Glutamatergic neuron (in vitro differentiated cells): ENCODE measurements at regions not wholly inside any gene's neighbourhood (a gene's known extent, or its start where the extent isn't known, plus 50 kb on each side); places are given as distances from the start of the nearest gene placed in this dataset.

ENCODE experiments used
- DNase-seq: peaks from one replicate; pipeline ENCODE4 v3.0.0; 2022
- H3K27ac Mint-ChIP-seq: one replicate; pipeline ENCODE4 v1.8.0; 2020; ENCODE audit warnings: mild to moderate bottlenecking, mixed read lengths, inconsistent platforms; ENCODE audit not compliant: unreplicated experiment
- H3K27me3 Mint-ChIP-seq: one replicate; pipeline ENCODE4 v1.8.0; 2020; ENCODE audit warnings: mild to moderate bottlenecking, moderate library complexity, mixed read lengths, inconsistent platforms; ENCODE audit not compliant: unreplicated experiment
- H3K36me3 Mint-ChIP-seq: one replicate; pipeline ENCODE4 v1.8.0; 2020; ENCODE audit warnings: mild to moderate bottlenecking, mixed read lengths, inconsistent platforms; ENCODE audit not compliant: unreplicated experiment
- H3K4me1 Mint-ChIP-seq: one replicate; pipeline ENCODE4 v1.8.0; 2020; ENCODE audit warnings: mild to moderate bottlenecking, low read depth, mixed read lengths, inconsistent platforms; ENCODE audit not compliant: unreplicated experiment
- H3K4me3 Mint-ChIP-seq: one replicate; pipeline ENCODE4 v1.8.0; 2020; ENCODE audit warnings: mild to moderate bottlenecking, mixed read lengths, inconsistent platforms; ENCODE audit not compliant: unreplicated experiment
- H3K9me3 Mint-ChIP-seq: one replicate; pipeline ENCODE4 v1.8.0; 2020; ENCODE audit warnings: mild to moderate bottlenecking, moderate library complexity, mixed read lengths, inconsistent platforms; ENCODE audit not compliant: unreplicated experiment
- CTCF ChIP-seq: fragments of 200-600 bp; sonication (generic); IDR thresholded peaks from one replicate; pipeline ENCODE4 v1.5.0; 2021; ENCODE audit not compliant: partially characterized antibody, unreplicated experiment

- no peak overlapping the region for H3K4me3 Mint-ChIP-seq
- H3K27ac Mint-ChIP-seq = no peak overlapping the region
- no peaks in the 10 kb centered on the region for H3K4me1 Mint-ChIP-seq
- no peaks in the 10 kb centered on the region for H3K27me3 Mint-ChIP-seq
- no peak for TF ChIP-seq CTCF
- no peak for DNase-seq
- H3K9me3 Mint-ChIP-seq = no peaks in the 10 kb centered on the region
- H3K36me3 Mint-ChIP-seq = no peaks in the 10 kb centered on the region
Measured at GRCh38 chr9:73494894-73495293, 343.2 kb downstream of the ANXA1 start.

- Mint-ChIP-seq H3K4me1 (no peaks in the 10 kb centered on the region), H3K27me3 (no peaks in the 10 kb centered on the region), H3K9me3 (no peaks in the 10 kb centered on the region), H3K4me3 (no peak overlapping the region), H3K36me3 (no peaks in the 10 kb centered on the region), H3K27ac (no peak overlapping the region)
- no peak for TF ChIP-seq CTCF
- no peak for DNase-seq
Measured at GRCh38 chr9:73497796-73498195, 346.1 kb downstream of the ANXA1 start.

- H3K4me3 Mint-ChIP-seq = no peak overlapping the region
- no peaks in the 10 kb centered on the region for H3K9me3 Mint-ChIP-seq
- H3K4me1 Mint-ChIP-seq = no peaks in the 10 kb centered on the region
- no peak overlapping the region for H3K27ac Mint-ChIP-seq
- H3K27me3 Mint-ChIP-seq = no peaks in the 10 kb centered on the region
- no peaks in the 10 kb centered on the region for H3K36me3 Mint-ChIP-seq
- no peak for TF ChIP-seq CTCF
- DNase-seq = no peak
Measured at GRCh38 chr9:73515216-73515615, 363.6 kb downstream of the ANXA1 start.

- H3K36me3 Mint-ChIP-seq = no peaks in the 10 kb centered on the region
- DNase-seq = no peak
- H3K27ac Mint-ChIP-seq = no peak overlapping the region
- no peak overlapping the region for H3K4me3 Mint-ChIP-seq
- H3K9me3 Mint-ChIP-seq = no peaks in the 10 kb centered on the region
- TF ChIP-seq CTCF = no peak
- no peaks in the 10 kb centered on the region for H3K4me1 Mint-ChIP-seq
- H3K27me3 Mint-ChIP-seq = no peaks in the 10 kb centered on the region
Measured at GRCh38 chr9:73523391-73523790, 371.7 kb downstream of the ANXA1 start.

GRCh38 chr9:73525350-73525749 lies 373.7 kb downstream of the ANXA1 start:
- no peaks in the 10 kb centered on the region for H3K4me1 Mint-ChIP-seq
- H3K4me3 Mint-ChIP-seq = no peak overlapping the region
- H3K27ac Mint-ChIP-seq = no peak overlapping the region
- no peaks in the 10 kb centered on the region for H3K27me3 Mint-ChIP-seq
- H3K36me3 Mint-ChIP-seq = no peaks in the 10 kb centered on the region
- no peak for TF ChIP-seq CTCF
- no peaks in the 10 kb centered on the region for H3K9me3 Mint-ChIP-seq
- no peak for DNase-seq
